ENCODE measurements at regions not wholly inside any gene's neighbourhood (a gene's known extent, or its start where the extent isn't known, plus 50 kb on each side); places are given as distances from the start of the nearest gene placed in this dataset.

DNA sequence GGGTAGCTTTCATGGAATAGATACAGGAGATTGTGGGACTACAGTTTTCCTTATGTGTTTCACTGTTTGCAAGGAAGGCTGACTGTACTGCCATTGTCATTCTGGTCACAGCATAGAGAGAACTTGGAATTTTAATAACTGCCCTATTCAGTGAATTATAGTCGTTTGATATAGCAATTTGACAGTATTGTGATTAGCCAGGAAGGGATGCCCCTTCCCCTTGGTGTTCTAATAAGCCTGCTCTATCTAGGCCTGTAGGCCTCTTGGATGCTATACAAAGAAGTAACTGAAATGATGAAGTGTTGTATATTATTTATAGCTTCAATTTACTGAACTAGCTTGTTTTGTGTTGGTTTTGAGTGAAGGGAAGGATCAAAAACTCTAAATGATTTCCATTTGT, 528.6 kb upstream of the CDH2 start:
- TF ChIP-seq CTCF (IDR thresholded peaks at IDR 0.05) (no peak), POLR2A (IDR thresholded peaks at IDR 0.05) (no peak)
